GM21390 (cell line): ENCODE measurements at regions not wholly inside any gene's neighbourhood (a gene's known extent, or its start where the extent isn't known, plus 50 kb on each side); places are given as distances from the start of the nearest gene placed in this dataset.

Source experiments
- ATAC-seq: cut with Tn5 transposase; IDR thresholded peaks from one replicate; pipeline ENCODE4 v1.9.1; 2021; ENCODE audit not compliant: unreplicated experiment

- ATAC-seq: no peak
Observed at GRCh38 chr9:89765211-89765946, 160.6 kb downstream of the GADD45G start.

GRCh38 chr9:89766991-89767390 is 162.2 kb downstream of the GADD45G start:
- ATAC-seq: no peak

DNA sequence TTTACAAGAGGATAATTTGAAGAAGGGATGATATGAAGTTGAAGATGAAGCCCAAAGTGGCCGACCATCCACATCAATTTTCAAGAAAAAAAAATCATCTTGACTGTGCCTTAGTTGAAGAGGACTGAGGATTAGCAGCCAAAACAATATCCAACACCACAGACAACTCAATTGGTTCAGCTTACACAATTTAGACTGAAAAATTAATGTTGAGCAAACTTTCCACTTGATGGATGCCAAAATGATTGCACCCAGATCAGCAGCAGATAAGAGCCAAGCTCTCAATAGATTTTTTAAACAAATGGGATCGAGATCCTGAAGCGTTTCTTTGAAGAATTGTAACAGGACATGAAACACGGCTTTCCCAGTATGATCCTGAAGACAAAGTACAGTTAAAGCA is 163.2 kb downstream of the GADD45G start:
- ATAC-seq: no peak

DNA sequence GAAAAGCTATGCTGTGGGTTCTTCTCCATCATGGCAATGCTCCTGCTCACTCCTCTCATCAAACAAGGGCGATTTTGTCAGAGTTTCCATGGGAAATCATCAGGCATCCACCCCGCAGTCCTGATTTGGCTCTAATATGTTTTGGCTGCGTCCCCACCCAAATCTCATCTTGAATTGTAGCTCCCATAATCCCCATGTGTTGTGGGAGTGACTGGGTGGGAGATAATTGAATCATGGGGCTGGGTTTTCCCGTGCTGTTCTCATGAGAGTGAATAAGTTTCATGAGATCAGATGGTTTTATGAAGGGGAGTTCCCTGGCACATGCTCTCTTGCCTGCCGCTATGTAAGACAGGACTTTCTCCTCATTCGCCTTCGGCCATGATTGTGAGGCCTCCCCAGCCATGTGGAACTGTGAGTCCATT is 163.8 kb downstream of the GADD45G start:
- ATAC-seq: no peak

GRCh38 chr9:89770531-89771174 is 165.8 kb downstream of the GADD45G start:
- no peak for ATAC-seq

DNA sequence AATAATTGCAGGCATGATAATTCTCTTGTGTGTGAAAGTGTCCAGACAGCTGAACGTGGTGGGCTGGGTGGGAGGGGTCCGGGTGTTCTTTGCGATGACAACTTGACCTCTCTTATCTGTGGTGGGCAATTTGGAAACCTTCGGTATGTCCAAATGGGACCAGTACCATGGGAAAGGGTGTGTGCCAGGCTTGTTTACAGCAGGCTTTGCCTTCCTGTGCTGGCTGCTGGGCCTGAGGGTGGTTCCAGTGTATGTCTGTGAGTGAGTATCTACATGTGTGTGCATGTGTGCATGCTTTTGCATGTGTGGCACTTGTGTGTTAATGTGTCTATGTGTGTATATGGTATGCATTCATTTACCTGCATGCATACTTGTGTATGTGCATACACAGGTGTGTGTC is 166.4 kb downstream of the GADD45G start:
- ATAC-seq: no peak

DNA sequence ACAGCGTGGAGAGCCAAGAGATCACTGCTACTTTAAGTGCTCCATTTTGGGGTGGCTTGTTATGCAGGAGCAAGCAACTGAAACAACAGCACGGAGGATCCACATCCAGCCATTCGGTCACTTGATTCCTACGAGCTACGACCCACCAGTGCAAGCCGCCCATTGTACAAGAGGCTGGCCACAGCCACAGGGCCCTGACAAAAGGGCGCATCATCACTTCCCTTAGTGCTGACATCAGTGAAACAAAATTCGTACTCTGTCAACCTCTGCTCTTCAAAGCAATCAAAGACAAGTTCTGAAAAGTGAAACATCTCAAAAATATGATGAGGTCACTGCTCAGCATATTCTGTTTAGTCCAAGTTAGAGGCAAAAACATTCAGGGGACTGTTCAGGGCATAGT is 168.4 kb downstream of the GADD45G start:
- ATAC-seq: no peak

DNA sequence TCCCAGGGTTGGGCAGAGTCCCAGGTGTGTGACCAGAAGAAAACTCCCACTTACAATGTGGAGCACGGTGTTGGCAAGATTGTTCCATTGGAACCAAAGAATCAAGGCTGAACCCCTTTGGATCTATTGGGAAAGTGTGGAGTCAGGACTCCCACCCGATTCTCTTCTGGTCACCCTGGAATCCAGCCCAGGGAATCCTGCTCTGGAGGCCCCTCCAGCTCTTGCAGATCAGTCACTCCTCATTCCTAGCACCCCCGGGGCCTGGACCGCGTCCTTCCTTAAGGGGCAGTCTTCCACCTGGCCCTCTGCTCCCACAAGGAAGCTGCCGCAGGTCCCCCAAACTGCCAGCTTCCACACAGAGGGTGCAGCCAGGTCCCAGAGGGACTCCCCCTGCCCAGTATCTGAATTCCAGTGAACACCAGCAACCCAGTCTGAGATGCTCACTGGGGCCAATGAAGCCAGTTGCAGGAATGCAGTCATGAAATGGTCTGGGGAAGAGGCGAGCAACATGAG is 170.1 kb downstream of the GADD45G start:
- no peak for ATAC-seq

- ATAC-seq: no peak
Observed at GRCh38 chr9:89775641-89776040, 170.8 kb downstream of the GADD45G start.

DNA sequence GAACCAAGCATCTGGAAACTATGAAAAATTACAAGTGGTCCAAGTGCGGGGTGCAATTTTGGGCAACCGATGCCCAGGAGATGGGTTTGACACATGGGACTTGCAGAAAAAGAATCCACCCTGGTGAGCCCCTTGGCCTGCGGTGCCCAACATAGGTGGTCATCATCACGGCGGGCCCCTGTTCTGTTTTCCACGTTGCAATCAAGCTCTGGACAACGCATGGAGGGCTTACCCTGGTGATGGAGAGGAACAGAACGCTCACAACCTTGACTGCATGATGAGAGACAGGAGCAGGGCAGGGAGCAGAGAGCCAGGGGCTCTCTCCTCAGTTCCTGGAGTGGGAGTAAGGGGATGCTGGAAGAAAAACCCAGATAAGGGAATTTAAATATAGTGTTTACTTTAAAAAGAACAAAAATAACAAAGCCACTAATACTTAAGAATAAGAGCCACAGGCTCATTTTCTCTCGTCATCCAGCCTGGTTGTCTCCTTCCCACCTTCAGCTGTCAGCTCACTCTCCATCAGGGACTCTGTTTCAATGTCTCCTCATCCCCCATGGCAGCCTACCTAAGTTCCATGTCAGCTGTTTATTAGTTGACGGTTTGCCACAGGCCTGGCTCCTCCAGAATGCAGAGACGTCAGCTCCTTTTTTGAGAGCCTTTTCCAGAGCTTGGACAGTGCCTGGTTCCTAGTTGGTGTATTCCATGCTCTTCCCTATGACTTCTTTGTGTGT is 172.1 kb downstream of the GADD45G start:
- ATAC-seq: no peak

- no peak for ATAC-seq
Observed at GRCh38 chr9:89777544-89777943, 172.7 kb downstream of the GADD45G start.

DNA sequence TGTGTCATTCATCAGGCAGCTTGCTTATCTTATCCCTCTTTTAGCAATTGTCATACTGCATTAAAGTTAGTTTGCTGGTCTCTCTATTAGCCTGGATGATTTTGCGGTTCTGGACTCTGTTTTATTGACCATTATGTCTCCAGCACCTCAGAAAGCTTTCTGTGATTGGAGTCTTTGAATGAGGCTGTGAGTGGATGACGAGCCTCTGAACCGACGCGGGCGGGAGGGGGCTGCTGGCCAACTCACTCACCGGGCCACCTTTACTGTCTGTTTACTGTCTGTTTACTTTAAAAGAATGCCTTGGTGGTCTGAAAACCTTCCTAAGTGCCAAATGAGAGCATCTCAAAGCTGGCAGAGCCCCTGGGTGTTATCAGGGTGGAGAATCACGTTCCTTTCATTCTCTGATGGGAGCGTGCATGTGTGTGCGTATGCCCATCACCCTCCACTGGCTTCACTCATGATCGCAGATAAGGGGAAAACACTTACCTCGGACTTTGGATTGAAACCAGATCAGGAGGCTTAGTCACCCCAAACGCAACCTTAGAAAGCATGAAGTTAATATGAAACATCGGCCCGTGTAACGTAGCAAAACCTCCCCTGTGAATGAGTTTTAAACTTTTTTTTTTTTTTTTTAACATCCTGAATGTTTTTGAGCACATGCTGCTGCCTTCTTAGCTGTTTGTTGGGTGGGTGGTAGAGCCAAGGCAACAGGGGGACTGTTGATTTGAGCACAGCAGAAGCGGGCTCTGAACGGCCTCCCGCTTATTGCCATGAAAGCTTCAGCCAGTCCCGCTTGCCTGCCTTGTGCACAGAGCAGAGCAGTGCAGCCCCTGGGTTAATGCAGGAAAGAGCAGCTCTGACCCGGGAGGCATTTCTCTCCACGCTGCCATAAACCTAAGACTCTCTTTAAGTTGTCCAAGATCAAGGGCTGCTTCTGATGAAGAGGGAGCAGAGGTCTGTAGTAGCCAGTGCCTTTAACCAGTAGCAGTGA is 173.6 kb downstream of the GADD45G start:
- no peak for ATAC-seq

DNA sequence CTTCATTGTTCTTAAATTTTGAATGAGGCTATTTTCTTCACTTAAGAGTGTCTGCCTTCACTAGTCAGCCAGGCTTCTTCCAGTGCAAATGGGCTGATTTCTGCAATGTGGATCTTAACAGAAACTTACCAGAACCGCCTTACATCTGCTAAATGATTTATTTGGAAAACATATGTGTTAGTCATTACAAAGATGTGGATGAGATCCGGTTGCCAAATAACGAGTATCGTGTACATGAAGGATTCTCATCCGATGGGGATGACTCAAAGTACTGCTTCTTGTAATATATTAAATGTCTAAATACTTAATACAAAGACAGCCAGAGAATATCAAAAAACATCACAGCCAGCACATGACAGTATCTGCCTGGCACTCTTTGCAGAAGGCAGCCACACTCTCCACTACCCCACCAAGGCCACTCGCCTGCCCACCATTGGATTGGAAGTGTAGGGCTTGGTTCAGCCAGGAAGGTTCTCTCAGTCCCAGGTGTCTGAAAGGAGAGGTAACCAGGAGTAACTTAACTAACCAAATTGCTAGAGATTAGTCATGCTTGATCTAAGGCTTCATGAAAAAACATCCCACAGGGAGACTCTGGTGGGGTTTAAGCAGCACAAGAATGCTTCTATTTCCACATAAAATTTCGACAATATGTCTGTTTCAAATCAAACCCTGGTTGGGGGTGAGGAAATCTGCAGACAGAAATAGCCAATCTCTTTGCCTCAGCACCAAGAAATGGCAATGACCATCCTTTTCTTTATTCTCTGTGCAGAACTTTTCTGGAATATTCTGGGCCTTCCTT is 174.8 kb downstream of the GADD45G start:
- ATAC-seq: no peak

DNA sequence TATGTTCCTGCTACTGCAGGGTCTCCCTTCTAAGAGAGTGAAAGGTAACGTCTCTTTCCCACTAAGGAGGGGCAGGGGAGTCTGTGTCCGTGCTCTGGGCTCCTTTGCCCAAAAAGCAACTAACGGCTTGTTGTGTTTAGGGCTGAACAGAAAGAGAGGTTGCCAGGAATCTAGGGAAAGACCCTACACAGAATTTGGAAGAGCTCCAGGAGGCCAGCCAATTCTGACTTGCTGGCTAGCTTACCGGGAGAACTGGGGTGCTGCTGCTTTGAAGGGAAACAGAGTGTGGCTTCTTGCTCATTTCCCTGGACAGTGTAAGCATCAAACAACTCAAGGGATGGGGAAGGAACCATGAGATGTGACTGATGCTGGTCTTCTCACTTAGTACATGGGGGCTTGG is 176.1 kb downstream of the GADD45G start:
- ATAC-seq: no peak

DNA sequence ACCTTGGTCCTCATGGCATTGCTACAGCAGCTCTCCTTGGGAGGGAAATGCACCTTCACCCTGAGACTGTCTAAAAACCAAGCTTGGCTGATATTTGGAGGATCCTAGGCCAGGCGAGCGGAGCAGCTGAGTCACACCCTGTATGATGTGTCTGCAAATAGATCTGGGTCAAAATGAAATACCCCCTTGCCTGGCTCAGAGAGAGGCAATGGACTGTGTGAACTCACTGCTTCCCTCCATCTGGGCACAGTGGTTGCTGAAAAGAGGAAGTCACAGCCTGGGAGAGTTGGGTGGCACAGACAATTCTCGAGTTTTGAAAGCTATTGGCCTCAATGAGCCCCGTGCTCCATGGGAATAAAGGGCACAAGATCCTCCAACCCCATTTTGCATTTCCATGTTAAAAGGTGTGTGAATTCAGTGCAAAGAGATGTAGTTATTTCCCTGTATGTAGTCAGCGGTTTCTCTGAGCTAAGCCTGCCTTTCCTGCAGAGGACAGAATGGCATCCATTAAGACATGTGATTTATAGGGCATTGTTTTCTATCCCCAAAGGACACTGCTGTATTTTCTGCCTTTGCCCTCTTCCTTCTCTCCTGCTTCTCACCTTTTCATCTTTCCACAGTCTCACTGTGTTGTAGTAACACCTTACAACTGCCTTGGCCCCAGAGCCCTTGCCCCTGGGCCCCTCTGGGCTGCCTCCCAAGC is 177.2 kb downstream of the GADD45G start:
- ATAC-seq: peak; percentile 58

DNA sequence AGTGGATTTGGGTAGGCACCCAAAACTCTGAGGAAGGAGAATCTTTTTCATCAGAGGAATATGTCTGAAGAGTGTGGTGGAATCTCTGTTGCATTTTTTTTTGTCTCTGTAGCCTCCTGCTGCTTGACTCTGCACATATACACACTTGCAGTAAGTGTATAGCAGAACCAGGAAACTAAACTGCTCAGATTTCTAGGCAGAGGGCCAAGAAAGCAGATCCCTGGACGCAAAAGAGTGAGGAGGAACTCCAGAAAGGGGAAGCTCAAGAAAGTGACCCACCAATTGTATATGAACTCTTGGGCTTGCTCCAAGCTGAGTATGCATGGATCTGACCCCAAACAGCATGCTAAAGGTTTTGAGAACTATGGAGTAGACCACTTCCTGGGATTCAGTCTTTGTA is 181.8 kb downstream of the GADD45G start:
- ATAC-seq: no peak

GRCh38 chr9:89787595-89787994 is 182.8 kb downstream of the GADD45G start:
- no peak for ATAC-seq

DNA sequence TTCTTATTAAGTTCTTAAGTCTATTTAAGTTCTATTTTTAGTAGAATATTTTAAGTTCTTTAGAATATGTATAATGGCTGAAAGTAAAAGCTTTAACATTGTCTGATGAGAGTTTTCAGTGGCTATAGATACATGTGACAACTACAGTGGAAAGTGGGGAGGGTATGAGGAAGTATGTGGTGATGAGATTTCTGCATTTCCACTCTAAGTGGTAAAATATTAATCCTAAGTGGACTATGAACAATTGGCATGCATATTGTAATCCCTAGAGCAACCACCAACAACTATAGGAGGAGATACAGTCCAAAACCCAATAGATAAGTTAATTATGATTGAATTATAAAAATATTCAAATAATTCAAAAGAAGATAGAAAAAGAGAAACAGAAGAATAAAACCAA is 183.6 kb downstream of the GADD45G start:
- ATAC-seq: no peak

DNA sequence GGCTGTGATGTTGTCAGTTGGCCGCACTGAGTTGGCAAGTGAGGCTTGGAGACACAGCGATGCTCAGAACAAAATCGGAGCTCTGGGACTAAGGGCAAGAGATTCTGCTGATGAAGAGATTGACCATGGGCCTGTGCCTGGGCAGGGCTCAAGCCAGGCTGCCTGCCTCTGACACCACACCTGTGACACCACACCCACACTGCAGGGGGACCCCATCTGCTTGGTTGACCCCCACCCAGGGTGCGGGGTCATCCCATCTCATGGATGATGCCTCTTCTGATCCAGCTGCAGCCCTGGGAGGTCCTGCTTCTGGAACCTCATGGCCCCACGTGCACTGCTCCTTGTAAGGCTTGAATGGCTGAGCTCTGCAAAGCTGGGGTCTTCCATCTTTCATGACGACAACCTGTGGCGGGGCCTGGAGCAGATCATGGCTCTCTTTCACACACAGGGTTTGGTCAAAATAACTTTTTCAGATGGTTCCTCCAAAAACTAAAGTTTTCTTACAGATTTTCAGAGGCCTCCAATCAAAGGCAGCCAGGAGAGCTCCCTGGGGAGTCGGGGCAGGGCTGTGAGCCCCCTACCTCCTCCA is 185.2 kb downstream of the GADD45G start:
- no peak for ATAC-seq
